Fibroblast of lung (primary cell): ENCODE measurements at regions not wholly inside any gene's neighbourhood (a gene's known extent, or its start where the extent isn't known, plus 50 kb on each side); places are given as distances from the start of the nearest gene placed in this dataset.

ENCODE experiments used
- DNase-seq, 2 donors: peaks; one replicate each; pipeline versions ENCODE4 v3.0.0 to v3.0.0-alpha.2; 2010; ENCODE audit warnings: low read depth in 2 of 2
- H2AFZ ChIP-seq: 2 replicates; pipeline ENCODE4 v1.5.1; 2012; ENCODE audit warnings: low read length, control low read depth, inconsistent platforms
- H3K27ac ChIP-seq: 2 replicates; pipeline ENCODE4 v1.5.1; 2011; ENCODE audit warnings: low read length, control low read depth; ENCODE audit not compliant: insufficient read depth
- H3K27me3 ChIP-seq: 2 replicates; pipeline ENCODE4 v1.5.1; 2011; ENCODE audit warnings: mild to moderate bottlenecking, low read length; ENCODE audit not compliant: control insufficient read depth, insufficient read depth
- H3K36me3 ChIP-seq: 2 replicates; pipeline ENCODE4 v1.5.1; 2011; ENCODE audit warnings: low read length; ENCODE audit not compliant: control insufficient read depth, insufficient read depth
- H3K4me1 ChIP-seq: 2 replicates; pipeline ENCODE4 v1.5.1; 2011; ENCODE audit warnings: low read length; ENCODE audit not compliant: control insufficient read depth, insufficient read depth; ENCODE audit errors: extremely low read depth
- H3K4me2 ChIP-seq: 2 replicates; pipeline ENCODE4 v1.5.1; 2011; ENCODE audit warnings: low read length, control low read depth; ENCODE audit not compliant: insufficient read depth; ENCODE audit errors: extremely low read depth
- H3K4me3 ChIP-seq, 4 experiments: fragments of 200-600 bp in 1 of 4; sonication (generic) in 1 of 4; replicated peaks in 1 of 4; 2 replicates each; pipeline ENCODE4 v1.5.1; 2011 to 2016; ENCODE audit warnings: low read length in 4 of 4, low read depth in 3 of 4, mild to moderate bottlenecking in 3 of 4, control low read depth in 2 of 4, inconsistent platforms in 1 of 4, mixed read lengths in 1 of 4; ENCODE audit not compliant: insufficient read depth in 1 of 4; ENCODE audit errors: control extremely low read depth in 1 of 4
- H3K79me2 ChIP-seq: 2 replicates; pipeline ENCODE4 v1.5.1; 2012; ENCODE audit warnings: mild to moderate bottlenecking, low read length, inconsistent platforms; ENCODE audit not compliant: control insufficient read depth, insufficient read depth
- H3K9ac ChIP-seq: 2 replicates; pipeline ENCODE4 v1.5.1; 2011; ENCODE audit warnings: mild to moderate bottlenecking, low read length, control low read depth; ENCODE audit not compliant: insufficient read depth
- H3K9me3 ChIP-seq: 2 replicates; pipeline ENCODE4 v1.5.1; 2012; ENCODE audit warnings: low read depth, low read length; ENCODE audit not compliant: control insufficient read depth, insufficient read depth
- H4K20me1 ChIP-seq: 2 replicates; pipeline ENCODE4 v1.5.1; 2011; ENCODE audit warnings: low read length; ENCODE audit not compliant: control insufficient read depth, insufficient read depth; ENCODE audit errors: extremely low read depth
- EZH2 ChIP-seq: IDR thresholded peaks from 2 replicates; pipeline ENCODE4 v1.5.1; 2012; ENCODE audit warnings: low read length, control low read depth, mild to moderate bottlenecking; ENCODE audit errors: missing control alignments
- TF ChIP-seq, protein P1 (sequence below), 2 donors: IDR thresholded peaks in 1 of 2; conservative IDR thresholded peaks in 1 of 2; 1 replicate in 1 of 2; 2 replicates in 1 of 2; pipeline ENCODE4 v1.5.1; 2011 to 2012; ENCODE audit warnings: low read length in 2 of 2, control low read depth in 1 of 2, inconsistent platforms in 1 of 2, low read depth in 1 of 2, mild to moderate bottlenecking in 1 of 2

- TF ChIP-seq, protein P1, sequence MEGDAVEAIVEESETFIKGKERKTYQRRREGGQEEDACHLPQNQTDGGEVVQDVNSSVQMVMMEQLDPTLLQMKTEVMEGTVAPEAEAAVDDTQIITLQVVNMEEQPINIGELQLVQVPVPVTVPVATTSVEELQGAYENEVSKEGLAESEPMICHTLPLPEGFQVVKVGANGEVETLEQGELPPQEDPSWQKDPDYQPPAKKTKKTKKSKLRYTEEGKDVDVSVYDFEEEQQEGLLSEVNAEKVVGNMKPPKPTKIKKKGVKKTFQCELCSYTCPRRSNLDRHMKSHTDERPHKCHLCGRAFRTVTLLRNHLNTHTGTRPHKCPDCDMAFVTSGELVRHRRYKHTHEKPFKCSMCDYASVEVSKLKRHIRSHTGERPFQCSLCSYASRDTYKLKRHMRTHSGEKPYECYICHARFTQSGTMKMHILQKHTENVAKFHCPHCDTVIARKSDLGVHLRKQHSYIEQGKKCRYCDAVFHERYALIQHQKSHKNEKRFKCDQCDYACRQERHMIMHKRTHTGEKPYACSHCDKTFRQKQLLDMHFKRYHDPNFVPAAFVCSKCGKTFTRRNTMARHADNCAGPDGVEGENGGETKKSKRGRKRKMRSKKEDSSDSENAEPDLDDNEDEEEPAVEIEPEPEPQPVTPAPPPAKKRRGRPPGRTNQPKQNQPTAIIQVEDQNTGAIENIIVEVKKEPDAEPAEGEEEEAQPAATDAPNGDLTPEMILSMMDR (conservative IDR thresholded peaks at IDR 0.05 in 1 of 2, IDR thresholded peaks at IDR 0.05 in 1 of 2; ENCODE audit: low read depth in 1 of 2, low read length in 2 of 2) = no peak
- TF ChIP-seq EZH2 = no peak
- no peaks in the 10 kb centered on the region for H4K20me1 ChIP-seq
- no peak overlapping the region for H3K27ac ChIP-seq
- H3K79me2 ChIP-seq = no peaks in the 10 kb centered on the region
- no peaks in the 10 kb centered on the region for H3K9me3 ChIP-seq
- H2AFZ ChIP-seq = no peak overlapping the region
- no peaks in the 10 kb centered on the region for H3K36me3 ChIP-seq
- no peak overlapping the region for H3K9ac ChIP-seq
- no peak overlapping the region for H3K4me3 ChIP-seq
- peaks cover 2% of the 10 kb centered on the region for H3K4me1 ChIP-seq
- H3K4me2 ChIP-seq = no peak overlapping the region
- H3K27me3 ChIP-seq = no peaks in the 10 kb centered on the region
- DNase-seq = no peak
Measured at GRCh38 chr2:195490319-195490718, 166.7 kb upstream of the SLC39A10 start.

GRCh38 chr2:195489101-195489500, 167.9 kb upstream of the SLC39A10 start:
- Histone ChIP-seq H3K4me3 (no peak overlapping the region), H3K4me1 (peaks cover 2% of the 10 kb centered on the region), H3K9ac (no peak overlapping the region), H2AFZ (no peak overlapping the region), H4K20me1 (no peaks in the 10 kb centered on the region), H3K27me3 (no peaks in the 10 kb centered on the region), H3K36me3 (no peaks in the 10 kb centered on the region), H3K4me2 (no peak overlapping the region), H3K79me2 (no peaks in the 10 kb centered on the region), H3K9me3 (no peaks in the 10 kb centered on the region), H3K27ac (no peak overlapping the region)
- TF ChIP-seq, protein P1 (conservative IDR thresholded peaks at IDR 0.05 in 1 of 2, IDR thresholded peaks at IDR 0.05 in 1 of 2; ENCODE audit: low read depth in 1 of 2, low read length in 2 of 2) = no peak
- TF ChIP-seq EZH2 = no peak
- peak; percentile 15 for DNase-seq

DNA sequence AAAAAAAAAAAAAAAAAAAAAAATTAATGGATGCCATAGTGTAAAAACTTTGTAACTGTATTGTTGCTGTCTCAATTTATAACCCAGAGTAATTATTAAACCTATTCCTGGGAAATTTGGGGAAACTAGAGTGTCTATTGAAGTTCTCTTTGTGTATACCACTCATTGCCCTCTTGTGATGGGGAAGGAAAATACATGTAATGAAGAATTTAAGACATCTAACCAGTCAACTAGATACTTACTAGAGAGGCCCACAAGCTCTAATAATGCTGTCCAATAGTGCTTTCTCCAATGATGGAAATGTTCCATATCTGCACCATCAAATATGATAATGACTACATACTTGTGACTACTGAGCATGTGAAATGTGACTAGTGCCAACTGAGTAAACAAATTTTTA, 168.5 kb upstream of the SLC39A10 start:
- H4K20me1 ChIP-seq = no peaks in the 10 kb centered on the region
- H3K27ac ChIP-seq = no peak overlapping the region
- TF ChIP-seq, protein P1 (conservative IDR thresholded peaks at IDR 0.05 in 1 of 2, IDR thresholded peaks at IDR 0.05 in 1 of 2; ENCODE audit: low read depth in 1 of 2, low read length in 2 of 2) = no peak
- no peak for TF ChIP-seq EZH2
- H3K9ac ChIP-seq = no peak overlapping the region
- peaks cover 2% of the 10 kb centered on the region for H3K4me1 ChIP-seq
- no peak for DNase-seq
- H2AFZ ChIP-seq = no peak overlapping the region
- H3K4me3 ChIP-seq = no peak overlapping the region
- H3K27me3 ChIP-seq = no peaks in the 10 kb centered on the region
- H3K79me2 ChIP-seq = no peaks in the 10 kb centered on the region
- H3K9me3 ChIP-seq = no peaks in the 10 kb centered on the region
- no peaks in the 10 kb centered on the region for H3K36me3 ChIP-seq
- no peak overlapping the region for H3K4me2 ChIP-seq
